Upper lobe of right lung (tissue), 1 donor: ENCODE measurements at regions not wholly inside any gene's neighbourhood (a gene's known extent, or its start where the extent isn't known, plus 50 kb on each side); places are given as distances from the start of the nearest gene placed in this dataset.

Experiments used
- ATAC-seq: fragments of 200-7000 bp; cut with Tn5 transposase; one replicate; pipeline ENCODE4 v1.9.1; 2020; ENCODE audit warnings: mild to moderate bottlenecking, moderate library complexity
- DNase-seq: peaks from one replicate; pipeline ENCODE4 v3.0.0-alpha.2; 2020
- H3K27ac ChIP-seq: fragments of 200-600 bp; one replicate; pipeline ENCODE4 v1.8.0; 2022
- H3K27me3 ChIP-seq: fragments of 200-600 bp; one replicate; pipeline ENCODE4 v1.8.0; 2022; ENCODE audit warnings: mild to moderate bottlenecking
- H3K36me3 ChIP-seq: fragments of 200-600 bp; one replicate; pipeline ENCODE4 v1.8.0; 2022
- H3K4me1 ChIP-seq: fragments of 200-600 bp; one replicate; pipeline ENCODE4 v1.8.0; 2022
- H3K4me3 ChIP-seq: fragments of 200-600 bp; one replicate; pipeline ENCODE4 v1.8.0; 2022; ENCODE audit warnings: mild to moderate bottlenecking
- H3K9me3 ChIP-seq: fragments of 200-600 bp; one replicate; pipeline ENCODE4 v1.8.0; 2022
- CTCF ChIP-seq: fragments of 200-600 bp; IDR thresholded peaks from one replicate; pipeline ENCODE4 v1.8.0; 2022; ENCODE audit warnings: antibody characterized with exemption
- intact Hi-C: fragments of 100-400 bp; cut with DNase I; formaldehyde crosslinking; loops from one replicate; pipeline ENCODE4 v1.11.0; 2022
- donor health status: DM: no; HTN: yes; CAD: no; lungs with severe emphysema.

DNA sequence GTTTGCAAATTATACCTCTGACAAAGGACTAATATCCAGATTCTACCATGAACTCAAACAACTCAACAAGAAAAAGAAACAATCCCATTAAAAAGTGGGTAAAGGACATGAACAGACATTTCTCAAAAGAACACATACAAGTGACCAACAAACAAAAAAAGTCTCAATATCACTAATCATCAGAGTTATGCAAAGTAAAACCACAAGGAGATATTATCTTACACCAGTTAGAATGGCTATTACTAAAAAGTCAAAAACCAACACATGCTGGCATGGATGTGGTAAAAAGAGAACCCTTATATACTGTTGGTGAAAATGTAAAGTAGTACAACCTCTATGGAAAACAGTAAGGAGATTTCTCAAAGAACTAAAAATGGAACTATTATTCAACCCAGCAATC is 234.4 kb downstream of the NKX6-1 start:
- H3K36me3 ChIP-seq = no peaks in the 10 kb centered on the region
- no peaks in the 10 kb centered on the region for H3K9me3 ChIP-seq
- ATAC-seq = no peak
- no peak overlapping the region for H3K27ac ChIP-seq
- intact Hi-C loops = no loop called here
- TF ChIP-seq CTCF = no peak
- DNase-seq = no peak
- H3K4me3 ChIP-seq = no peak overlapping the region
- H3K27me3 ChIP-seq = no peaks in the 10 kb centered on the region
- H3K4me1 ChIP-seq = no peaks in the 10 kb centered on the region

GRCh38 chr4:84263415-84263814 is 235.7 kb downstream of the NKX6-1 start:
- Histone ChIP-seq H3K27me3 (no peaks in the 10 kb centered on the region), H3K9me3 (no peaks in the 10 kb centered on the region), H3K36me3 (no peaks in the 10 kb centered on the region), H3K4me1 (no peaks in the 10 kb centered on the region), H3K4me3 (no peak overlapping the region), H3K27ac (no peak overlapping the region)
- no peak for TF ChIP-seq CTCF
- ATAC-seq = no peak
- DNase-seq = no peak
- intact Hi-C loops = no loop called here

DNA sequence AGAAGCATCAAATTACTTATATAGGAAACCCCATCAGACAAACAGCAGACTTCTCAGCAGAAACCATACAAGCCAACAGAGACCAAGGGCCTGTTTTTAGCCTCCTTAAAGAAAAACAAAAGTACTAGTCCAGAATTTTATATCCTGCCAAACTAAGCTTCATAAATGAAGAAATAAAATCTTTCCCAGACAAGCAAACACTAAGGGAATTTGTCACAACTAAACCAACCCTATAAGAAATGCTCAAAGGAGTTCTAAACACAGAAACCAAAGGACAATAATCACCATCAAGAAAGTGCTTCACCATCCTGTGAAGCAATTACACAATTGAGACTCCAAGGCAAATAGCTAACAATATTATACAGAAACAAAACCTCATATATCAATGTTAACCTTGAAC is 238.6 kb downstream of the NKX6-1 start:
- Histone ChIP-seq H3K27ac (no peak overlapping the region), H3K4me1 (no peaks in the 10 kb centered on the region), H3K4me3 (no peak overlapping the region), H3K36me3 (no peaks in the 10 kb centered on the region), H3K27me3 (no peaks in the 10 kb centered on the region), H3K9me3 (no peaks in the 10 kb centered on the region)
- DNase-seq = no peak
- no peak for TF ChIP-seq CTCF
- ATAC-seq = no peak
- intact Hi-C loops = no loop called here

DNA sequence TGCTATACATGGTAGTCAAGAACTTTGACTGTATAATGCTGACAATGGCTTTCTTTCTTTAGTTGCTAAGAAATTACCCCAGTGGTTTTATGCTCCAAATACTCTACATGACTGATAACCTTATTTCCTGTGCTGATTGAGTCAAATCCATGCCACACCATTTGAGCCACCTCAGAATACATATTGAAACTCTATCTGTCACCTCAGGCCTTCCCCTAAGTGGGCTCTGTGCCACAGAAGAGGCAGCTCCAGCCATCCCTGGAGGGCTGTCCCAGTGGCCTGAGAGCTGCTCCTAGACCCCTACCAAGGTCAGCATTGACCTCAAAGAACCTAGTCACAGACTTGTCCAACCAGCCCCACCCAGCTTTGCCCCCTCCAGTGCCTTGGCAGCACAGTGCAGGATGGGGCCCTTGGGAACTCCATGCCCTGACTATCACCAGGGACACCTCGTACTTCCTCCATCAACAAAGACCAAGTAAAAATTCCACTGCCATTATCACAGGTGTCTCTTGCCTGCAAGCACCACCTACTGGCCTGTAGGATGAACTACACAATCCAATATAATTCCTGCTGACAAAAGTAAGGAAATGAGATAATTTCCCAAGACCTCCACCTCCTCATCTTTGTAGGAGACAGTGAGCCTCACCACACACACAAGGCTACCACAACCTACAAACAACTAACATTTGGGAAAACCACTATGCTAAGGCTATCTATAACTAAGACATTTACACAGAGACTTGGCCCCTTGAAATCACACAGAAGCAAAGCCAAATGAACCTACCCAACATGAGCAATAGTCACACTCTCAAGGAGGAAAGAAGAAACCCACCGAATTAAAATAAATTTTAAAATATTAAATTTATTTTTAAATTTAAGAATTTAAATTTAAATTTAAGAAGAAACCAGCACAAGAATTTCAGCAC is 239.9 kb downstream of the NKX6-1 start:
- H3K36me3 ChIP-seq = no peaks in the 10 kb centered on the region
- no peak overlapping the region for H3K27ac ChIP-seq
- TF ChIP-seq CTCF = peak; percentile 62
- H3K9me3 ChIP-seq = no peaks in the 10 kb centered on the region
- H3K4me3 ChIP-seq = no peak overlapping the region
- H3K27me3 ChIP-seq = no peaks in the 10 kb centered on the region
- peak; percentile 83 for ATAC-seq
- H3K4me1 ChIP-seq = no peaks in the 10 kb centered on the region
- intact Hi-C loops = no loop called here
- no peak for DNase-seq

GRCh38 chr4:84254537-84254936 is 244.6 kb downstream of the NKX6-1 start:
- TF ChIP-seq CTCF = no peak
- Histone ChIP-seq H3K27ac (no peak overlapping the region), H3K36me3 (no peaks in the 10 kb centered on the region), H3K4me3 (no peak overlapping the region), H3K27me3 (no peaks in the 10 kb centered on the region), H3K9me3 (no peaks in the 10 kb centered on the region), H3K4me1 (no peaks in the 10 kb centered on the region)
- ATAC-seq (no peak), DNase-seq (no peak)
- intact Hi-C loops = no loop called here
